ENCODE measurements at regions not wholly inside any gene's neighbourhood (a gene's known extent, or its start where the extent isn't known, plus 50 kb on each side); places are given as distances from the start of the nearest gene placed in this dataset.

DNA sequence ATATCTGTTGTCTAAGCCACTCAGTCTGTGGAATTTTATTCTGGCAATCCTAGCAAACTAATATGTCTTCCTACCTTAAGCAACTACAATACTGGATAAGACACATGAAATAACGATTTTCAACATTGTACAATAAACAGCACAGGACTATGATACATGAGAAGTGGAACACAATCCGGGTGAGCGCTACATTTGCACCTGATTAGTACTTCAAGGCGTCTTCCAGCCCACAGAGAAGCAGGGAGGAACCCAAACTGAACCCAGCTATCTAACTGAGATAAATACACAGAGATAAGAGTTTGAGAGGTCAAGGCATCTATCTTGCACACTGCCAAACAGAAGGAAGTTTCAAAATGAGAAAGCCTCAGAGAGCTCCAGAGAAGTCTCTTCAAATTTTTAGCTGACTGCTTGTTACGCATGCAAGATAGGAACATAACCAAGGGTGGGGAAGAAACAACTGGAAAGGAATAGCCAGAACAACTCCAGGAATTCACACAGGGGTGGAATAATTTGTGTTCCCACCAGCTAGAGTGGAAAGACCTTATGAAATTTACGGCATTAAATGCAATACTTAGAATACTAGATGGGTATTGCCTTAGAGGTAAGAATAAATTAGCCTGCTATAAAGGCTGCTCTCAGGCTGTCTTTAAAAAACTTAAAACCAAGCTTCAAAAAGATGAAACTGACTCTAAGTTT, 481.8 kb downstream of the MTRR start:
- no peak for ATAC-seq
- no peaks in the 10 kb centered on the region for H3K36me3 ChIP-seq
- 55 to 64% (median 59%) methylated on average over 6 of the region's 6 CpGs for WGBS, 4 donors
- H3K4me3 ChIP-seq = no peak overlapping the region
- no peak overlapping the region for H3K27ac ChIP-seq
- no peaks in the 10 kb centered on the region for H3K27me3 ChIP-seq
- TF ChIP-seq POLR2A (IDR thresholded peaks at IDR 0.05) = no peak
- no peak for TF ChIP-seq CTCF (IDR thresholded peaks at IDR 0.05)
- no peak for DNase-seq
- peaks cover 0 to 18% (median 2%) of the 10 kb centered on the region in 12 donors for H3K9me3 ChIP-seq
- no peaks in the 10 kb centered on the region for H3K4me1 ChIP-seq
- intact Hi-C loops (cut with DNase I) = no loop called here

GRCh38 chr5:8355981-8356380, 487.0 kb downstream of the MTRR start:
- no peak overlapping the region for H3K27ac ChIP-seq
- DNase-seq (no peak), ATAC-seq (no peak)
- H3K27me3 ChIP-seq = no peaks in the 10 kb centered on the region
- intact Hi-C loops (cut with DNase I) = no loop called here
- H3K9me3 ChIP-seq = peaks cover 0 to 9% (median 0%) of the 10 kb centered on the region in 12 donors
- 19 to 33% (median 25%) methylated on average over 1 of the region's 1 CpG for WGBS, 4 donors
- TF ChIP-seq POLR2A (IDR thresholded peaks at IDR 0.05) (no peak), CTCF (IDR thresholded peaks at IDR 0.05) (no peak)
- no peak overlapping the region for H3K4me3 ChIP-seq
- H3K36me3 ChIP-seq = no peaks in the 10 kb centered on the region
- no peaks in the 10 kb centered on the region for H3K4me1 ChIP-seq

- 39 to 46% (median 41%) methylated on average over 2 of the region's 2 CpGs for WGBS, 4 donors
- no peak for ATAC-seq
- no peak for DNase-seq
- H3K36me3 ChIP-seq = no peaks in the 10 kb centered on the region
- H3K27me3 ChIP-seq = no peaks in the 10 kb centered on the region
- no peaks in the 10 kb centered on the region for H3K4me1 ChIP-seq
- H3K9me3 ChIP-seq = no peaks in the 10 kb centered on the region
- no peak for TF ChIP-seq POLR2A (IDR thresholded peaks at IDR 0.05)
- TF ChIP-seq CTCF (IDR thresholded peaks at IDR 0.05) = no peak
- H3K27ac ChIP-seq = no peak overlapping the region
- no peak overlapping the region for H3K4me3 ChIP-seq
- intact Hi-C loops (cut with DNase I) = no loop called here
Measured at GRCh38 chr5:8360012-8360411, 491.1 kb downstream of the MTRR start.

DNA sequence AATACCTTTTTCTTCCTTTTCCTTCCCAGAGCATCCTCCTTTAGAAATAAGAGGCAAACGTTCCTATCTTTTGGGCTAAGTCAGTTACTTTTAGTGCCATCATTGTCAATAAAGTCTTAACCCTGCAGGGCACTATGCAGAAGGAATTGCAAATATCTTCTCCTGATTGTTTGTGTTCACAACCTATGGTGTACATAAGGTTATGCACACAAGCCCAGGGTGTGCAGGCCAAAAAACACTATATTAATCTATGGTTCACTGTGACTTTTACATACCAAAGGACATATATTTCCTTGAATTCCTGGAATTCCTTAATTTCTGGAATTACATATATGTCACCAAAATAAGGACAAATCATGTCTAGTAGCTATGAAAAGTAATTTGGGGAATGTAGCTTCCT, 493.5 kb downstream of the MTRR start:
- Histone ChIP-seq H3K27me3 (no peaks in the 10 kb centered on the region), H3K9me3 (no peaks in the 10 kb centered on the region), H3K36me3 (no peaks in the 10 kb centered on the region), H3K27ac (no peak overlapping the region), H3K4me1 (no peaks in the 10 kb centered on the region), H3K4me3 (no peak overlapping the region)
- TF ChIP-seq POLR2A (IDR thresholded peaks at IDR 0.05) (no peak), CTCF (IDR thresholded peaks at IDR 0.05) (no peak)
- intact Hi-C loops (cut with DNase I) = no loop called here
- DNase-seq (no peak), ATAC-seq (no peak)
- 54 to 71% (median 59%) methylated on average over 1 of the region's 1 CpG for WGBS, 4 donors

Data from heart left ventricle (tissue), 16 donors.